ENCODE measurements at regions not wholly inside any gene's neighbourhood (a gene's known extent, or its start where the extent isn't known, plus 50 kb on each side); places are given as distances from the start of the nearest gene placed in this dataset.

- Histone ChIP-seq H3K27me3 (no peaks in the 10 kb centered on the region), H3K4me1 (peaks cover 0 to 4% of the 10 kb centered on the region in 2 donors), H3K9me3 (no peaks in the 10 kb centered on the region), H3K27ac (no peak overlapping the region), H3K4me3 (no peak overlapping the region), H3K36me3 (no peaks in the 10 kb centered on the region)
- intact Hi-C loops (cut with DNase I; ENCODE audit: low total_unique reads): no loop called here
- in situ Hi-C loops (cut with MboI; ENCODE audit: low sequenced_read_pairs in 4 of 4): no loop called here
- no peak for TF ChIP-seq POLR2A (IDR thresholded peaks at IDR 0.05)
- TF ChIP-seq CTCF (IDR thresholded peaks at IDR 0.05 in 4 of 5, conservative IDR thresholded peaks at IDR 0.05 in 1 of 5): no peak
- DNase-seq: no peak
- ATAC-seq: no peak
Observed at GRCh38 chr6:14660806-14661579, 543.4 kb downstream of the CD83 start.

- no peak for DNase-seq
- no peaks in the 10 kb centered on the region for H3K36me3 ChIP-seq
Observed at GRCh38 chr6:14661691-14662090, 544.1 kb downstream of the CD83 start.

GRCh38 chr6:14664112-14664601, 546.6 kb downstream of the CD83 start:
- Histone ChIP-seq H3K9me3 (no peaks in the 10 kb centered on the region), H3K4me1 (no peaks in the 10 kb centered on the region), H3K27ac (no peak overlapping the region), H3K36me3 (no peaks in the 10 kb centered on the region), H3K4me3 (no peak overlapping the region), H3K27me3 (no peaks in the 10 kb centered on the region)
- no peak for DNase-seq
- TF ChIP-seq CTCF (IDR thresholded peaks at IDR 0.05 in 4 of 5, conservative IDR thresholded peaks at IDR 0.05 in 1 of 5) (no peak), POLR2A (IDR thresholded peaks at IDR 0.05) (no peak)
- in situ Hi-C loops (cut with MboI; ENCODE audit: low sequenced_read_pairs in 4 of 4) (no loop called here), intact Hi-C loops (cut with DNase I; ENCODE audit: low total_unique reads) (no loop called here)
- no peak for ATAC-seq

More at GRCh38 chr6:14661691-14662090, 544.1 kb downstream of the CD83 start:
- Histone ChIP-seq H3K4me1 (no peaks in the 10 kb centered on the region), H3K27me3 (no peaks in the 10 kb centered on the region), H3K4me3 (no peak overlapping the region), H3K9me3 (no peaks in the 10 kb centered on the region), H3K27ac (no peak overlapping the region)
- no peak for ATAC-seq
- intact Hi-C loops (cut with DNase I; ENCODE audit: low total_unique reads) (no loop called here), in situ Hi-C loops (cut with MboI; ENCODE audit: low sequenced_read_pairs in 4 of 4) (no loop called here)
- TF ChIP-seq POLR2A (IDR thresholded peaks at IDR 0.05) (no peak), CTCF (IDR thresholded peaks at IDR 0.05 in 4 of 5, conservative IDR thresholded peaks at IDR 0.05 in 1 of 5) (no peak)

GRCh38 chr6:14664621-14665315, 547.2 kb downstream of the CD83 start:
- no peak for DNase-seq
- in situ Hi-C loops (cut with MboI; ENCODE audit: low sequenced_read_pairs in 4 of 4) (no loop called here), intact Hi-C loops (cut with DNase I; ENCODE audit: low total_unique reads) (no loop called here)
- TF ChIP-seq CTCF (IDR thresholded peaks at IDR 0.05 in 4 of 5, conservative IDR thresholded peaks at IDR 0.05 in 1 of 5): no peak
- no peak for TF ChIP-seq POLR2A (IDR thresholded peaks at IDR 0.05)
- Histone ChIP-seq H3K4me3 (no peak overlapping the region), H3K27ac (no peak overlapping the region), H3K36me3 (no peaks in the 10 kb centered on the region), H3K4me1 (no peaks in the 10 kb centered on the region), H3K9me3 (no peaks in the 10 kb centered on the region), H3K27me3 (no peaks in the 10 kb centered on the region)
- no peak for ATAC-seq
